GM12891 (cell line): ENCODE measurements at regions not wholly inside any gene's neighbourhood (a gene's known extent, or its start where the extent isn't known, plus 50 kb on each side); places are given as distances from the start of the nearest gene placed in this dataset.

Experiments used
- POLR2A ChIP-seq: IDR thresholded peaks from 2 replicates; pipeline ENCODE4 v1.6.1; 2011; ENCODE audit warnings: low read depth, low read length, control low read depth
- POLR2AphosphoS5 ChIP-seq: IDR thresholded peaks from 2 replicates; pipeline ENCODE4 v1.6.1; 2011; ENCODE audit warnings: low read depth, low read length, control low read depth
- TAF1 ChIP-seq: IDR thresholded peaks from 2 replicates; pipeline ENCODE4 v1.6.1; 2011; ENCODE audit warnings: low read depth, low read length, control low read depth

GRCh38 chr4:13298655-13299054 lies 185.5 kb downstream of the RAB28 start:
- no peak for TF ChIP-seq POLR2A
- TF ChIP-seq POLR2AphosphoS5 = no peak
- no peak for TF ChIP-seq TAF1
